ENCODE measurements at regions not wholly inside any gene's neighbourhood (a gene's known extent, or its start where the extent isn't known, plus 50 kb on each side); places are given as distances from the start of the nearest gene placed in this dataset.

DNA sequence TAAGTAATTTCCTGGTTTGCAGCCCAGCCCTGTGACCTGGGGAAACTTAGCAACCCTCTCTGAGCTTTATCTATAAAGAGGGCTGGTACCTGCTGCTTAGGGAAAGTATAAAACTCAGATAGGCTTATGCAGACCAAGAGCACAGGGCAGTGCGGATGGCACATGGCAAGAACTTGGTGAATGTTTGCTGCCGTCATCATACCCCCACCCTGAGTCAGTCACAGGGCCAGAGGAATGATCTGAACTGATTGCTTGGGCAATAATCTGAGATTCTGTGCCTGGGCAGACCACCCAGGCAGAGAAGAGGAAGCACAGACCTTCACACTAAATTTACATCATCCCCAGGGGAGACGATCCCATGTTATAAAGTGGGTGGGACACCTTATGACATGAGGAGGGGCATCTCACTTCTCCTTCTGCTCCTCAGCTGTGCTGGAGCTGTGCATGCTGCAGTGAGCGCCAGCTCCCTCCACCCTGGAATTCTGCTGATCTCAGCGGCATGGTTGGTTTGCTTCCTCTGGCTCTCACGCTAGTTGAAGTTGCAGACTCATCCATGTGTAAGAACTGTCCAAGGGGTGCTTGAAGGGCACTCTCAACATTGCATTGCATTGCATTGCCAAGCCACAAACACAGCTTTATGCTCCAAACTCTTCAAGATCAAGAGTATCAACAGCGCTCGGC, 197.1 kb downstream of the AJAP1 start:
- TF ChIP-seq CTCF (IDR thresholded peaks at IDR 0.05), result no peak
- no peak for TF ChIP-seq EZH2 (IDR thresholded peaks at IDR 0.05; ENCODE audit: borderline replicate concordance, insufficient read depth, low read depth, low read length, poor library complexity, severe bottlenecking)
- ATAC-seq (ENCODE audit: low read depth), result no peak
- H3K27me3 ChIP-seq (replicated peaks in 1 of 4; ENCODE audit: control extremely low read depth in 1 of 4, control insufficient read depth in 3 of 4, insufficient read depth in 4 of 4, low read length in 3 of 4), result no peaks in the 10 kb centered on the region
- ChIA-PET CTCF (no interaction called here), POLR2A (no interaction called here)
- H3K4me3 Mint-ChIP-seq, result no peak overlapping the region
- no peak for DNase-seq
- no peak overlapping the region for H3K4me2 ChIP-seq (replicated peaks; ENCODE audit: low read depth, low read length, poor library complexity, severe bottlenecking)
- H3K9ac ChIP-seq (ENCODE audit: low read length), result no peak overlapping the region
- H3K4me1 ChIP-seq (ENCODE audit: control insufficient read depth in 2 of 2, insufficient read depth in 2 of 2, low read length in 2 of 2), result no peaks in the 10 kb centered on the region
- no peaks in the 10 kb centered on the region for H3K4me1 Mint-ChIP-seq
- peaks cover 2% of the 10 kb centered on the region for H3K9me3 Mint-ChIP-seq (ENCODE audit: insufficient read depth)
- no peaks in the 10 kb centered on the region for H4K20me1 ChIP-seq (ENCODE audit: control insufficient read depth, insufficient read depth, low read length, poor library complexity, severe bottlenecking)
- no peak overlapping the region for H3K27ac Mint-ChIP-seq
- H3K36me3 ChIP-seq (replicated peaks in 1 of 2; ENCODE audit: control extremely low read depth in 1 of 2, control insufficient read depth in 1 of 2, extremely low read depth in 1 of 2, insufficient read depth in 2 of 2, low read length in 1 of 2), result no peaks in the 10 kb centered on the region
- WGBS (ENCODE audit: insufficient coverage), result 94% methylated on average over 5 of the region's 8 CpGs
- H3K4me3 ChIP-seq (ENCODE audit: control extremely low read depth in 1 of 5, extremely low read depth in 1 of 5, insufficient read depth in 1 of 5, low read depth in 2 of 5, low read length in 4 of 5), result no peak overlapping the region
- H3K27me3 Mint-ChIP-seq, result peaks cover 6% of the 10 kb centered on the region
- H2AFZ ChIP-seq (ENCODE audit: insufficient read depth, low read depth, low read length, poor library complexity, severe bottlenecking), result no peak overlapping the region
- no peaks in the 10 kb centered on the region for H3K79me2 ChIP-seq (ENCODE audit: control insufficient read depth, insufficient read depth, low read length)
- H3K9me3 ChIP-seq (ENCODE audit: control extremely low read depth in 1 of 3, control insufficient read depth in 2 of 3, insufficient read depth in 1 of 3, low read length in 2 of 3), result peaks cover 0 to 4% (median 2%) of the 10 kb centered on the region in 3 donors
- intact Hi-C loops (cut with micrococcal nuclease), result no loop called here
- H3K27ac ChIP-seq (ENCODE audit: low read length in 2 of 2), result no peak overlapping the region

- Mint-ChIP-seq H3K27me3 (peaks cover 10% of the 10 kb centered on the region), H3K4me1 (no peaks in the 10 kb centered on the region), H3K27ac (no peak overlapping the region), H3K9me3 (ENCODE audit: insufficient read depth) (no peaks in the 10 kb centered on the region), H3K4me3 (no peak overlapping the region)
- CTCF ChIA-PET, result no interaction called here
- DNase-seq (no peak), ATAC-seq (ENCODE audit: low read depth) (no peak)
- 52% methylated on average over 3 of the region's 4 CpGs for WGBS (ENCODE audit: insufficient coverage)
- POLR2A ChIA-PET, result no interaction called here
- intact Hi-C loops (cut with micrococcal nuclease), result no loop called here
- Histone ChIP-seq H3K4me1 (ENCODE audit: control insufficient read depth in 2 of 2, insufficient read depth in 2 of 2, low read length in 2 of 2) (no peaks in the 10 kb centered on the region), H3K9ac (ENCODE audit: low read length) (no peak overlapping the region), H3K27me3 (replicated peaks in 1 of 4; ENCODE audit: control extremely low read depth in 1 of 4, control insufficient read depth in 3 of 4, insufficient read depth in 4 of 4, low read length in 3 of 4) (no peaks in the 10 kb centered on the region), H3K36me3 (replicated peaks in 1 of 2; ENCODE audit: control extremely low read depth in 1 of 2, control insufficient read depth in 1 of 2, extremely low read depth in 1 of 2, insufficient read depth in 2 of 2, low read length in 1 of 2) (no peaks in the 10 kb centered on the region), H3K4me2 (replicated peaks; ENCODE audit: low read depth, low read length, poor library complexity, severe bottlenecking) (no peak overlapping the region), H3K4me3 (ENCODE audit: control extremely low read depth in 1 of 5, extremely low read depth in 1 of 5, insufficient read depth in 1 of 5, low read depth in 2 of 5, low read length in 4 of 5) (no peak overlapping the region), H3K79me2 (ENCODE audit: control insufficient read depth, insufficient read depth, low read length) (no peaks in the 10 kb centered on the region), H3K27ac (ENCODE audit: low read length in 2 of 2) (no peak overlapping the region), H3K9me3 (ENCODE audit: control extremely low read depth in 1 of 3, control insufficient read depth in 2 of 3, insufficient read depth in 1 of 3, low read length in 2 of 3) (peaks cover 0 to 4% (median 2%) of the 10 kb centered on the region in 3 donors), H2AFZ (ENCODE audit: insufficient read depth, low read depth, low read length, poor library complexity, severe bottlenecking) (no peak overlapping the region), H4K20me1 (ENCODE audit: control insufficient read depth, insufficient read depth, low read length, poor library complexity, severe bottlenecking) (no peaks in the 10 kb centered on the region)
- TF ChIP-seq EZH2 (IDR thresholded peaks at IDR 0.05; ENCODE audit: borderline replicate concordance, insufficient read depth, low read depth, low read length, poor library complexity, severe bottlenecking), result no peak
- no peak for TF ChIP-seq CTCF (IDR thresholded peaks at IDR 0.05)
These were observed 194.0 kb downstream of the AJAP1 start for GRCh38 chr1:4848431-4848830.
